Adrenal gland (tissue), 9 donors: ENCODE measurements at regions not wholly inside any gene's neighbourhood (a gene's known extent, or its start where the extent isn't known, plus 50 kb on each side); places are given as distances from the start of the nearest gene placed in this dataset.

Experiments
- DNase-seq, 7 donors: peaks; one replicate each; pipeline ENCODE4 v3.0.0-alpha.2; 2019 to 2020
- H3K27ac ChIP-seq, 5 donors: fragments of 200-600 bp; sonication (generic) in 4 of 5; 1 replicate in 3 of 5; 2 replicates in 2 of 5; pipeline versions ENCODE4 v1.5.1 to v1.8.0; 2016 to 2020; ENCODE audit warnings: mild to moderate bottlenecking in 1 of 5
- H3K27me3 ChIP-seq: fragments of 200-600 bp; 2 replicates; pipeline ENCODE4 v1.8.0; 2021
- H3K36me3 ChIP-seq, 2 donors: fragments of 200-600 bp; replicated peaks in 1 of 2; 1 replicate in 1 of 2; 2 replicates in 1 of 2; pipeline versions ENCODE4 v1.5.1 to v1.8.0; 2018 to 2022
- H3K4me1 ChIP-seq, 2 donors: fragments of 200-600 bp; replicated peaks in 1 of 2; 1 replicate in 1 of 2; 2 replicates in 1 of 2; pipeline versions ENCODE4 v1.5.1 to v1.8.0; 2018 to 2021
- H3K4me3 ChIP-seq, 4 donors: fragments of 200-600 bp; sonication (generic) in 3 of 4; one replicate each; pipeline ENCODE4 v1.5.1; 2016 to 2018
- H3K9me3 ChIP-seq, 3 donors: fragments of 200-600 bp; sonication (generic) in 1 of 3; replicated peaks in 1 of 3; 1 replicate in 2 of 3; 2 replicates in 1 of 3; pipeline versions ENCODE4 v1.5.1 to v1.8.0; 2016 to 2021
- POLR2A ChIP-seq, 2 donors: fragments of 450-650 bp; IDR thresholded peaks; one replicate each; pipeline ENCODE4 v1.6.1; 2017; ENCODE audit warnings: antibody characterized with exemption in 2 of 2, mild to moderate bottlenecking in 2 of 2, moderate library complexity in 1 of 2
- WGBS, 4 donors: extraction: QIAGEN DNeasy Blood & Tissue Kit in 2 of 4; methylation state at CpG; one replicate each; pipeline versions ENCODE4 v1.1.5 to v1.1.7; 2013 to 2017; 5-methylcytosine and 5-hydroxymethylcytosine counted together
- intact Hi-C, 2 donors: fragments of 100-400 bp; cut with DNase I; formaldehyde crosslinking; loops; one replicate each; pipeline versions ENCODE4 v1.14.1 to v1.15.0; 2022 to 2023
- TF ChIP-seq, protein P1 (sequence below), 6 experiments: fragments of 450-650 bp in 4 of 6; fragments of 200-600 bp in 2 of 6; sonication (generic) in 1 of 6; IDR thresholded peaks; 1 replicate in 5 of 6; 2 replicates in 1 of 6; pipeline versions ENCODE4 v1.5.1 to v1.8.0; 2016 to 2021; ENCODE audit warnings: antibody characterized with exemption in 6 of 6, mild to moderate bottlenecking in 2 of 6, moderate library complexity in 1 of 6
- donor health status: healthy with polysubstance abuse.
- donor health status: Bipolar disorder and iron deficiency.
- donor health status: DM: yes; HTN: yes; CAD: no.
- donor health status: DM: no; HTN: no; CAD: no.
- donor health status: DM: no; HTN: no; CAD: no.

DNA sequence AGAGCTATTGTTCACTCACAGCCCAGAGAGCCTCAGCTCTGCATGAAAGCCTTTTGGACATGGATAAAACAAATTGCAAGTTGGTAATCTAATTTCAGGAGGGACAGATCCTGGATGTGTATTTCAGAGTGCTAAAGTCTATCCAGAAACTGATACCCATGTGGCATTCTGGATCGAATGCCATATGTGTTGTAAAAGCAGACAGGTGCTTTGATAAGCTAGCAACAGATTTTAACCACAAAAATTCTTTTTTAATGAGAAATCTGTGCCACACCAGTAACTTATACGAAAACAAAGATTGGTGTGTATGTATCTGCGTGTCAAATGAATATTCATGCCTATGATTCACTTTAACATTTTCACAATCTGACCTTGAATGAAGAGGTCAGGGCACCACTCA, 936.6 kb upstream of the MAP3K7 start:
- H3K36me3 ChIP-seq = no peaks in the 10 kb centered on the region
- H3K27me3 ChIP-seq = no peaks in the 10 kb centered on the region
- H3K9me3 ChIP-seq = no peaks in the 10 kb centered on the region
- intact Hi-C loops = no loop called here
- TF ChIP-seq POLR2A (IDR thresholded peaks at IDR 0.05) = no peak
- TF ChIP-seq, protein P1, sequence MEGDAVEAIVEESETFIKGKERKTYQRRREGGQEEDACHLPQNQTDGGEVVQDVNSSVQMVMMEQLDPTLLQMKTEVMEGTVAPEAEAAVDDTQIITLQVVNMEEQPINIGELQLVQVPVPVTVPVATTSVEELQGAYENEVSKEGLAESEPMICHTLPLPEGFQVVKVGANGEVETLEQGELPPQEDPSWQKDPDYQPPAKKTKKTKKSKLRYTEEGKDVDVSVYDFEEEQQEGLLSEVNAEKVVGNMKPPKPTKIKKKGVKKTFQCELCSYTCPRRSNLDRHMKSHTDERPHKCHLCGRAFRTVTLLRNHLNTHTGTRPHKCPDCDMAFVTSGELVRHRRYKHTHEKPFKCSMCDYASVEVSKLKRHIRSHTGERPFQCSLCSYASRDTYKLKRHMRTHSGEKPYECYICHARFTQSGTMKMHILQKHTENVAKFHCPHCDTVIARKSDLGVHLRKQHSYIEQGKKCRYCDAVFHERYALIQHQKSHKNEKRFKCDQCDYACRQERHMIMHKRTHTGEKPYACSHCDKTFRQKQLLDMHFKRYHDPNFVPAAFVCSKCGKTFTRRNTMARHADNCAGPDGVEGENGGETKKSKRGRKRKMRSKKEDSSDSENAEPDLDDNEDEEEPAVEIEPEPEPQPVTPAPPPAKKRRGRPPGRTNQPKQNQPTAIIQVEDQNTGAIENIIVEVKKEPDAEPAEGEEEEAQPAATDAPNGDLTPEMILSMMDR (IDR thresholded peaks at IDR 0.05) = no peak
- 38 to 67% (median 47%) methylated on average over 3 of the region's 3 CpGs for WGBS, 4 donors
- DNase-seq = no peak
- no peak overlapping the region for H3K4me3 ChIP-seq
- H3K27ac ChIP-seq = no peak overlapping the region
- H3K4me1 ChIP-seq = no peaks in the 10 kb centered on the region

DNA sequence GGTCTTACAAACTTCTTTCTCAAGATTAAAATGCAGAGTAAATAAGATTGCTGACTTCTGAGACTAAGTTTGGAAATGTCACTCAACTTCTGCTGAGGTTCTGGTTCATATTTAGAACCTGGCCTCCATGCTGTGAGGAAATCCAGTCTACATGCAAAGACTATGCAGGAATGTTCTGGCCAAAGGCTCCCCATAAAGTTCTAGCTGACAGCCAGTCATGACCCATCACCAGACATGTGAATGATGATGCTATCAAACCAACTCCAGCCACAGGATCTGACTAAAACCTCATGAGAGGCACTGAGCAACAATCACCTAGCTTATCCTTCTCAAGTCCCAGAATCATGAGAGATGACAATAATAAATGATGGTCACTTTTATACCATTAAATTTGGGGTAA, 935.1 kb upstream of the MAP3K7 start:
- no peaks in the 10 kb centered on the region for H3K4me1 ChIP-seq
- no peaks in the 10 kb centered on the region for H3K9me3 ChIP-seq
- no peaks in the 10 kb centered on the region for H3K36me3 ChIP-seq
- H3K27ac ChIP-seq = no peak overlapping the region
- DNase-seq = no peak
- no peaks in the 10 kb centered on the region for H3K27me3 ChIP-seq
- H3K4me3 ChIP-seq = no peak overlapping the region
- intact Hi-C loops = loop anchor here in 1 of 2 donors (2.0 kb wide), 1 partner anchor 19 kb away; no protein-coding TSS in a partner anchor
- TF ChIP-seq POLR2A (IDR thresholded peaks at IDR 0.05) = no peak
- TF ChIP-seq, protein P1 (IDR thresholded peaks at IDR 0.05) = no peak

DNA sequence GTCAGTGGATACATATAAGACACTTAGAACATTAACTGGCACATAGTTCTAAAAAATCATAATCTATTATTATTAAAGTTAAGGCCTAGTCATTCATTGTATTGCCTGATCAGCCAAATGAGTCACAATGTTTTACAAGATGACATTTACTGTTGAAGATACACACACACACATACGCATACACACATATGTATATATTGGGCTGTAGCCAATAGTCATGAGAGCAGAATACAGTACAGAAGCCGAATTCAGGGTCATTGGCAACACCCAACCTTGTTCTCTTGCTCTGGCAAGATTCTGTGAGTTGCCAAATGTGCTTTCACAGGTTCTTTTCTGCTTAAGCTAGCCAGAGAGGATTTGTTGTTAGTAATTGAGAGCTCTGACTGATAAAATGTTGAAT, 922.8 kb upstream of the MAP3K7 start:
- Histone ChIP-seq H3K4me3 (no peak overlapping the region), H3K9me3 (no peaks in the 10 kb centered on the region), H3K4me1 (no peaks in the 10 kb centered on the region), H3K27ac (no peak overlapping the region), H3K27me3 (no peaks in the 10 kb centered on the region), H3K36me3 (no peaks in the 10 kb centered on the region)
- no peak for DNase-seq
- no peak for TF ChIP-seq POLR2A (IDR thresholded peaks at IDR 0.05)
- TF ChIP-seq, protein P1 (IDR thresholded peaks at IDR 0.05) = no peak
- intact Hi-C loops = no loop called here
- WGBS, 4 donors = 53 to 68% (median 66%) methylated on average over 2 of the region's 2 CpGs

DNA sequence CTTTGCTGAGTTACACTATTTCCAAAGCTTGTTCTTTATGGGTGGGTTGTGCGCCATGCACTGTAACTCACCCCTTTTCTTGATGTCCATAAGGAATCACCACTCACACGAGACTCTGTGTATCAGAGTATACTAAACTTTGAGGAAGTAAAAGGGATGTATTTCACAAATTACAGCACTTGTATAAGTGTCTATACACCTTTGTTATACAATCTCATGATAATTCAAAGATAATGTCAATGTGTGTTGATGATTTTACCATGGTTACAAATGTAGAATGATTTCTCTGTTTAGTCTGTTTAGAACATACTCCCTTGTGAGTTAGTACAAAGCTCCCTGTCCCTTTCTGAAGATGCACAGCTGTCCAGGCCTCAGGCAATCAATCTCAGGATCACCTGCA, 922.2 kb upstream of the MAP3K7 start:
- WGBS, 4 donors = 80 to 90% (median 83%) methylated on average over 2 of the region's 2 CpGs
- DNase-seq = no peak
- no peak for TF ChIP-seq POLR2A (IDR thresholded peaks at IDR 0.05)
- TF ChIP-seq, protein P1 (IDR thresholded peaks at IDR 0.05) = no peak
- intact Hi-C loops = no loop called here
- H3K9me3 ChIP-seq = no peaks in the 10 kb centered on the region
- no peak overlapping the region for H3K27ac ChIP-seq
- H3K4me1 ChIP-seq = no peaks in the 10 kb centered on the region
- H3K27me3 ChIP-seq = no peaks in the 10 kb centered on the region
- H3K36me3 ChIP-seq = no peaks in the 10 kb centered on the region
- H3K4me3 ChIP-seq = no peak overlapping the region
